GM12878 (cell line): ENCODE measurements at regions not wholly inside any gene's neighbourhood (a gene's known extent, or its start where the extent isn't known, plus 50 kb on each side); places are given as distances from the start of the nearest gene placed in this dataset.

ENCODE experiments used
- ATAC-seq: fragments of 200-7000 bp; cut with Tn5 transposase; 3 replicates; pipeline ENCODE4 v1.9.1; 2020; ENCODE audit warnings: mild to moderate bottlenecking, moderate library complexity
- BruUV-seq: library from RNA; stranded (reverse); fragments of 400-500 nt; replicated peaks from 2 replicates; lab custom pipeline; 2021; lab: Mats Ljungman, UMichigan
- CTCF ChIA-PET: fragments of 300-600 bp; sonication (Branson Sonifier 250); formaldehyde crosslinking; extraction: SDS; loops from one replicate; lab custom pipeline; 2021; ENCODE audit warnings: inconsistent platforms; lab: Yijun Ruan, JAX
- POLR2A ChIA-PET: fragments of 350-600 bp; formaldehyde crosslinking; extraction: SDS; loops from one replicate; lab custom pipeline; 2021; ENCODE audit warnings: inconsistent platforms; lab: Charles Lee
- RAD21 ChIA-PET: fragments of 300-600 bp; sonication (Branson Sonifier 250); formaldehyde crosslinking; loops from one replicate; lab custom pipeline; 2023; ENCODE audit warnings: antibody characterized with exemption; ENCODE audit not compliant: unreplicated experiment; lab: Charles Lee
- SMC1A ChIA-PET: fragments of 300-600 bp; sonication (Branson Sonifier 250); formaldehyde crosslinking; loops from one replicate; lab custom pipeline; 2023; ENCODE audit not compliant: unreplicated experiment, uncharacterized antibody; lab: Charles Lee
- DNase-seq: peaks from one replicate; pipeline ENCODE4 v3.0.0-alpha.2; 2011; ENCODE audit warnings: low read depth, low spot score
- FAIRE-seq: peaks from 3 replicates; lab custom pipeline; 2011; peaks lifted over from hg19 to GRCh38; lab: Jason Lieb, UNC
- H2AFZ ChIP-seq: 2 replicates; pipeline ENCODE4 v1.6.0; 2011; ENCODE audit warnings: low read depth, low read length, control low read depth; ENCODE audit not compliant: control insufficient read depth
- H3K27ac ChIP-seq: 2 replicates; pipeline ENCODE4 v1.5.1; 2011; ENCODE audit warnings: control low read depth; ENCODE audit not compliant: control insufficient read depth, insufficient read depth
- H3K27me3 ChIP-seq, 2 experiments: replicated peaks in 1 of 2; 2 replicates each; pipeline versions ENCODE4 v1.6.0 to v1.6.1; 2011; ENCODE audit warnings: low read length in 1 of 2; ENCODE audit not compliant: control insufficient read depth in 2 of 2, insufficient read depth in 2 of 2
- H3K36me3 ChIP-seq, 2 experiments: 2 replicates each; pipeline ENCODE4 v1.5.1; 2011; ENCODE audit warnings: low read length in 1 of 2; ENCODE audit not compliant: control insufficient read depth in 2 of 2, insufficient read depth in 2 of 2
- H3K4me1 ChIP-seq: 2 replicates; pipeline ENCODE4 v1.6.1; 2011; ENCODE audit warnings: mild to moderate bottlenecking, low read length, moderate library complexity, mixed read lengths; ENCODE audit not compliant: control insufficient read depth, insufficient read depth
- H3K4me2 ChIP-seq: 2 replicates; pipeline ENCODE4 v1.6.0; 2011; ENCODE audit warnings: control low read depth; ENCODE audit not compliant: control insufficient read depth, insufficient read depth
- H3K4me3 ChIP-seq: fragments of 200-600 bp; sonication (generic); 2 replicates; pipeline ENCODE4 v1.5.1; 2016
- H3K79me2 ChIP-seq: 2 replicates; pipeline ENCODE4 v1.6.0; 2011; ENCODE audit warnings: low read length; ENCODE audit not compliant: control insufficient read depth, insufficient read depth
- H3K9ac ChIP-seq: 2 replicates; pipeline ENCODE4 v1.8.0; 2011; ENCODE audit warnings: low read length, control low read depth, mixed read lengths; ENCODE audit not compliant: control insufficient read depth, insufficient read depth
- H3K9me3 ChIP-seq: replicated peaks from 3 replicates; pipeline ENCODE4 v1.5.1; 2011; ENCODE audit warnings: mild to moderate bottlenecking, low read length; ENCODE audit not compliant: control insufficient read depth, insufficient read depth
- H4K20me1 ChIP-seq: 2 replicates; pipeline ENCODE4 v1.6.0; 2011; ENCODE audit not compliant: control insufficient read depth, insufficient read depth
- CBX5 ChIP-seq: sonication (generic); IDR thresholded peaks from 2 replicates; pipeline ENCODE4 v1.6.1; 2016; ENCODE audit warnings: low read depth, moderate library complexity, mild to moderate bottlenecking, inconsistent platforms
- CREB1 ChIP-seq: IDR thresholded peaks from 2 replicates; pipeline ENCODE4 v1.6.1; 2012; ENCODE audit warnings: low read depth, mild to moderate bottlenecking, inconsistent platforms
- EP300 ChIP-seq, 2 experiments: fragments of 150-350 bp in 1 of 2; IDR thresholded peaks; 2 replicates each; pipeline ENCODE4 v1.6.1; 2011 to 2012; ENCODE audit warnings: low read depth in 2 of 2, low read length in 2 of 2, borderline replicate concordance in 1 of 2, improper control_type of control experiment in 1 of 2, inconsistent platforms in 1 of 2; ENCODE audit not compliant: control insufficient read depth in 1 of 2
- PKNOX1 ChIP-seq: fragments of 450-650 bp; IDR thresholded peaks from 2 replicates; pipeline ENCODE4 v1.6.1; 2016; ENCODE audit warnings: mild to moderate bottlenecking
- PML ChIP-seq: IDR thresholded peaks from 2 replicates; pipeline ENCODE4 v1.6.1; 2012; ENCODE audit warnings: low read length, inconsistent platforms
- STAT3 ChIP-seq: IDR thresholded peaks from 2 replicates; pipeline ENCODE4 v1.6.1; 2011; ENCODE audit warnings: low read depth, low read length, improper control_type of control experiment
- TCF7 ChIP-seq: IDR thresholded peaks from 2 replicates; pipeline ENCODE4 v1.6.1; 2014; ENCODE audit warnings: antibody characterized with exemption, borderline replicate concordance
- WGBS: methylation state at CpG from one replicate; pipeline ENCODE4 v1.1.6; 2016; ENCODE audit warnings: low lambda C conversion rate; ENCODE audit not compliant: insufficient replicate concordance, insufficient coverage; ENCODE audit errors: missing lambda C conversion rate; 5-methylcytosine and 5-hydroxymethylcytosine counted together
- in situ Hi-C: fragments of 300-500 bp; cut with MboI; formaldehyde crosslinking; loops from 9 replicates; pipeline ENCODE4 v1.14.3; 2018; ENCODE audit warnings: mixed read lengths
- intact Hi-C: fragments of 100-400 bp; cut with micrococcal nuclease; formaldehyde crosslinking; loops from one replicate; pipeline ENCODE4 v1.14.2; 2022; ENCODE audit not compliant: unreplicated experiment
- TF ChIP-seq, protein P1 (sequence below): fragments of 450-650 bp; IDR thresholded peaks from 2 replicates; pipeline ENCODE4 v1.6.1; 2016; ENCODE audit warnings: mild to moderate bottlenecking
- TF ChIP-seq, protein P2 (sequence below): IDR thresholded peaks from 2 replicates; pipeline ENCODE4 v1.6.1; 2011; ENCODE audit warnings: mild to moderate bottlenecking, low read depth, low read length, moderate library complexity; ENCODE audit not compliant: insufficient replicate concordance

DNA sequence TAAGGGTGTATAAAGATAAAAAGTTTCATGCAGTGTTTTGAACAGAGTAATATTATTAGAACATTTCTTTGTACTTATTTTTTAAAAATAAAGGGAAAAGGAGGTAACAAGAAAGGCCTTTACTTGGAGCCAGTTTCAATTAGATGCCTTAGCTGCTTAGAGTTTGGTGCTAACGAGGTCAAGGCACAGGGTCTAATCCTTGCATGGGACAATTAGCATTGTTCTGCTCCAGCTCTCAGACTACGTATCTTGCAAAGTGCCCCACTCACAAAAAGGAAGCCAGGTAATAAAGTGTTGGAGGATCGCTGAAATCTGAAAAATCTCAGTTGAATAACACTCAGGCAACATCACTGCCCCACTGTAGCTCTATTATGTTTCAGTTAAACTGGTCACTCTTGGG, 2011.3 kb downstream of the EFNA5 start:
- Histone ChIP-seq H3K4me3 (no peak overlapping the region), H3K9me3 (no peaks in the 10 kb centered on the region), H3K27ac (no peak overlapping the region), H3K27me3 (no peaks in the 10 kb centered on the region), H3K36me3 (no peaks in the 10 kb centered on the region), H2AFZ (no peak overlapping the region), H3K4me1 (no peaks in the 10 kb centered on the region), H3K4me2 (no peak overlapping the region), H4K20me1 (no peaks in the 10 kb centered on the region), H3K79me2 (no peaks in the 10 kb centered on the region), H3K9ac (no peak overlapping the region)
- BruUV-seq: no TSS peak
- SMC1A ChIA-PET: no interaction called here
- POLR2A ChIA-PET: no interaction called here
- intact Hi-C loops (no loop called here), in situ Hi-C loops (no loop called here)
- ATAC-seq (no peak), DNase-seq (no peak), FAIRE-seq (no peak)
- TF ChIP-seq CBX5: no peak
- no peak for TF ChIP-seq CREB1
- TF ChIP-seq STAT3: no peak
- no peak for TF ChIP-seq PKNOX1
- TF ChIP-seq TCF7: no peak
- TF ChIP-seq, protein P1, sequence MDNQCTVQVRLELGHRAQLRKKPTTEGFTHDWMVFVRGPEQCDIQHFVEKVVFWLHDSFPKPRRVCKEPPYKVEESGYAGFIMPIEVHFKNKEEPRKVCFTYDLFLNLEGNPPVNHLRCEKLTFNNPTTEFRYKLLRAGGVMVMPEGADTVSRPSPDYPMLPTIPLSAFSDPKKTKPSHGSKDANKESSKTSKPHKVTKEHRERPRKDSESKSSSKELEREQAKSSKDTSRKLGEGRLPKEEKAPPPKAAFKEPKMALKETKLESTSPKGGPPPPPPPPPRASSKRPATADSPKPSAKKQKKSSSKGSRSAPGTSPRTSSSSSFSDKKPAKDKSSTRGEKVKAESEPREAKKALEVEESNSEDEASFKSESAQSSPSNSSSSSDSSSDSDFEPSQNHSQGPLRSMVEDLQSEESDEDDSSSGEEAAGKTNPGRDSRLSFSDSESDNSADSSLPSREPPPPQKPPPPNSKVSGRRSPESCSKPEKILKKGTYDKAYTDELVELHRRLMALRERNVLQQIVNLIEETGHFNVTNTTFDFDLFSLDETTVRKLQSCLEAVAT: no peak
- TF ChIP-seq, protein P2, sequence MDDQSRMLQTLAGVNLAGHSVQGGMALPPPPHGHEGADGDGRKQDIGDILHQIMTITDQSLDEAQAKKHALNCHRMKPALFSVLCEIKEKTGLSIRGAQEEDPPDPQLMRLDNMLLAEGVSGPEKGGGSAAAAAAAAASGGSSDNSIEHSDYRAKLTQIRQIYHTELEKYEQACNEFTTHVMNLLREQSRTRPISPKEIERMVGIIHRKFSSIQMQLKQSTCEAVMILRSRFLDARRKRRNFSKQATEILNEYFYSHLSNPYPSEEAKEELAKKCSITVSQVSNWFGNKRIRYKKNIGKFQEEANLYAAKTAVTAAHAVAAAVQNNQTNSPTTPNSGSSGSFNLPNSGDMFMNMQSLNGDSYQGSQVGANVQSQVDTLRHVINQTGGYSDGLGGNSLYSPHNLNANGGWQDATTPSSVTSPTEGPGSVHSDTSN: no peak
- no peak for TF ChIP-seq EP300 (IDR thresholded peaks at IDR 0.05; ENCODE audit: borderline replicate concordance in 1 of 2, control insufficient read depth in 1 of 2, low read depth in 2 of 2, low read length in 2 of 2)
- TF ChIP-seq PML: no peak
- 27% methylated on average over 3 of the region's 3 CpGs for WGBS
- CTCF ChIA-PET: no interaction called here
- RAD21 ChIA-PET: no interaction called here
